NCI-H2171 treated with DMSO at 0.1 percent for 48 hours (cell line): ENCODE measurements at regions not wholly inside any gene's neighbourhood (a gene's known extent, or its start where the extent isn't known, plus 50 kb on each side); places are given as distances from the start of the nearest gene placed in this dataset.

Experiments used
- DNase-seq: peaks from one replicate; lab custom pipeline; 2025; lab: John Stamatoyannopoulos, UW

DNA sequence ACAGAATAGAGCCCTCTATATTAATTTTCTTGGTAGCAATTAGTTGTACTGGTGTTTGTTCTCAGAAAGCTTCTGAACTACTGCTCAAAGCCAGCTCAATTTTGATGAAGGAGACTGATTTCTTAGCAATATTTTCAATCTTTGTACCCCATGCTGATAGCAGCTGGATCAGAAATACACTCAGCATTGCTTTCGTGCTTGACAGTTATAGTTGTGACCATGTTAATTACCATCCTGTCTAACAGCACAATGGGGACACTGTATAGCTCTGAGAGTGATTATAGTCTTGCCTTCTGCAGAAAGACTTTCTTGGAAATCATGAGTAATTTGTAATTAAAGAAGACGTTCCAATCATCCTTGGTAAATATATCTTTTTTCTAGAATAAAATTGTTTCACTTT lies 79.7 kb upstream of the GNPDA2 start:
- DNase-seq, result no peak

DNA sequence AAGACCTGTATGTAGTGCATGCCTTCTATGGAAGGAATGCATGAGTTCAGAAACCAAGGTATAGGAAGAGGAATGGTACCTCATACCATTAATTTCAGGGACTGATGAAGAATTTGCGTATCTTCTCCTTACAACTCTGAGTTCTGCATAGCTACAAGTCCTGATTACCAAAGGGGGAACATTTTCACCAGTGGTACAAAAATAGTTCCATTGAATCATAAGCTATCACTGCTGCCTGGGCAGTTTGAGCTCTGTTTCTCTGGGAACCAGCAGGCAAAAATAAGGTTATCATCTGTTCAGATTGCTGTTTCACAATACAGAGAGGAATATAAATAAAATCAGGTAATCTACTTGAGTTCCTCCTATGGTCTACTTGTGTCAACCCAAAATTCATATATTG lies 77.9 kb upstream of the GNPDA2 start:
- DNase-seq, result no peak

DNA sequence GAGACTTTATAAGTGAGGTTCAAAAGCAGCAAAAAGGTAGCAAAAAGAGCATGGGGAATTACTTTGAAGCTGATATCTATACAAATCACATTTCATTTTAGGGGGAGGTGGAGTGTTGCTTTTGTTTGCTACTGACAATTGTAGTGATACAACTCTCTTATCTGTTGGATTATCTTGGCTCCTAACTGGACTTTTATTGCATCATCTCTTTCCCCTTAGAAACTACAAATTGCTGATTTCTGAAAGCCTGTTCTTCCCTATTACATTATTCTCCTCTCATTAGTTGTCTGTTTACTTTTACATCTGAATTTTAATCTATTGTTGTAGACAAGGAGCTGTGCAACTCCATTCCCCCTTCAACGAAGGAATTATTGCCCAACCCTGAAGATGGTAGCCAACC lies 75.0 kb upstream of the GNPDA2 start:
- DNase-seq, result no peak

DNA sequence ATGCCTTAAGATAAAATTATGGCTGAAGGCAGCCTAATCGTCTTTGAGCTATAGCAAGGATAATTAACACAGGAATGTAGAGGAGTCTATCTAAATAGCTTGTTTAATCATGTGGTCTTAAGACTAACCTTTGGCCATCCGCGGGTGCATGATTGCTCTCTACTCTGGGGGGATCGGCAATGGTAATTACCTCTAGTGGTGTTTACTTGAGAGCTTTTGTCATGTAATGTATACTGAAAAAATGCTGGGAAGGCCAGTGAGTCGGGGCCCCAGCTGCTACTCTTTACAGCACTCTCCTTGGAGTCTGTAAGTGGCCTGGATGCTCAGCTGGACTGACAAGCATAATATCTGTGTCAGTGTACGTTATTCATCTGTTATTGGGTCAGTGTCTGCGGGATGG lies 65.5 kb upstream of the GNPDA2 start:
- no peak for DNase-seq

DNA sequence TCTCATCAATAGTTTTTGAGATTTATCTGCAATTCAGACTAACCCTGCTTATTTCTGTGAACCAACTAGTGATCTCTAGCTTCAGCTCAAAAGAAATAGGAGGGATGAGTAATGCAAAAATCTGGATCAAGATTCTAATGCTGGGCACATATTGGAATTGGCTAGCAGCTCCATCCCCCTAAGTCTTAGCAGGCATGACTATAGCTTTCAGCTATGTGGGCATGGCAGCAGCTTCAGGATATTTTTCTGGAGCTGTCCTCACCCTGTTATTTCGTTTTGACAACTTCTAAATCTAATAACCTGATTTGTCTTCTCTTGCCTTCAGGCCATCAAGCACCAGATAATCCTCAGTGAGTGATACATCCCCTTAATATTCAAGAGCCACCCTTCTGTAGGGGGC lies 50.8 kb upstream of the GNPDA2 start:
- no peak for DNase-seq
